ENCODE measurements at regions not wholly inside any gene's neighbourhood (a gene's known extent, or its start where the extent isn't known, plus 50 kb on each side); places are given as distances from the start of the nearest gene placed in this dataset.

DNA sequence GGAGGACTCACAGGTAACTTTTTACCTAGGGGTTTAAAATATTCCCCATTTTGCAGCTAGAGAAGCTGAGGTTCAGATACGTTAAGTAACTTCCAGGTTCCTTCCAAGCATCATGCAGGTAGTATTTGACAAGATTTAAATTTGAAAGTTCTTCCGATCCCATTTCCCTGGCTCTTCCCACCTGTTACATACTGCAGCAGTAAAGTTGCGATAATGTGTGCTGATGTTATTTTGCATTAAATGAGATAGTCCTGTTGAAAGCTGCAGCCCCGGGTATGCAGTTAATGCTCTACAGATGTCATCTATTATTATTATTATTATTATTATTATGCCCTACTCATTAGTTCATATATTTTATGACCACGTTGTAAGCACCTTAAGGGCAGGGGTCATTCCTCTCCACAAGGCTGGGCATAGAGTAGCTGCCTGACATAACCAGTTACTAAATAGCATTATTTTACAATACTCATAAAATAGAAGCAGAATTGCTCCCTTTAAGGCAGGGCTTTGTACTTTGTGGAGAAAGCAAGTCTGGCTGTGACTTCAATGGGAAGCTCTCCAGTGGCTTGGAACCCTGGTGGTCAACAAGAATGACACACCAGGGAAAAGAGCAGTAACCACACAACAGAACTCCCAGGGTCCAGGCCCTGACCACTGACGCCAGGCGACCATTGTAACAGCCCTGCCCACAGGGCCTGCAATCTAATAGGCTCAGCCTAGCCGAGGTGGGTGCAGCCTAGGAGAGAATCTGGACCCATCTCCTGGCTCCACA, 90.8 kb upstream of the CALM2 start:
- no peak for DNase-seq (ENCODE audit: extremely low read depth, low read depth)

DNA sequence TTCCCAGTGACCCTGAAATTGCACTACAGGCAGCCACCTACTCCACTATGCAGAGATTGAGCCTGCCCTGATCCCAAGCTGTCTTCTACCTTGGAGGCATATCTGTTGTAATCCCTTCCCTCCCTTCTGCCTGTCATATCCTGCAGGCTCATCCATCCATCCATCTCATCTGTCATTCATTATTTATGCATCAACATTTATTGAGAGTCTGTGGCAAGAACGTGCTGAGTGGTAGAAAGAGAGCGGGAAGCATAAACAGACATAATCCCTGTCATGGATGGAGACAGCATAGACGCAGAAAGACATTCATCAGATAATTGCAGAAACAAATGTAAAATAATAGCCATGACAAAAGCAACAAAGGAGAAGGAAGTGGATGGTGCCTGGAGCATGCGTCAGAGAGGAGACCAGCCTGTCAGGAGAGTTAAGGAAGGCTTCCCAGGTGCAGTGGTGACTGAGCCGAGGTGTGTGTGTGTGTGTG, 89.5 kb upstream of the CALM2 start:
- DNase-seq (ENCODE audit: extremely low read depth, low read depth) = no peak

DNA sequence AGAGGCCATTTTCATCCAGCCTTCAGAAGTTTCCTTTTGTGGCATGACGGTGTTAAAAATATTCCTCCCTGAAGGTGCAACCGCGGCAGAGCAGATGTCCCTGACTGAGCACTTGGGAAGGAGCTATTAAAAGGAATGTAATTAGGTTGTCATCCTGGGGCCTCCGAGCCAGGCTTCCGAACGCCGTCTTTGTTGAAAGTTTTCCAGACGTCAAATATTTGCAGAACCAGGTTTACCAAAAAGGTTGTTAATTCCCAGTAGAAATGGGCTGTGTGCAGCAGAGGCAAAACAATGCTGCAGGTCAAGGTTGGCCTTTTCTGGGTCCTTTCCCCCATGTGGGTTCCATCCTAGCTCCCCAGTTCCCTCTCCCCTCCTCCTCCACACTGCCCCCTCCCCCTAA, 88.8 kb upstream of the CALM2 start:
- DNase-seq (ENCODE audit: extremely low read depth, low read depth) = no peak

DNA sequence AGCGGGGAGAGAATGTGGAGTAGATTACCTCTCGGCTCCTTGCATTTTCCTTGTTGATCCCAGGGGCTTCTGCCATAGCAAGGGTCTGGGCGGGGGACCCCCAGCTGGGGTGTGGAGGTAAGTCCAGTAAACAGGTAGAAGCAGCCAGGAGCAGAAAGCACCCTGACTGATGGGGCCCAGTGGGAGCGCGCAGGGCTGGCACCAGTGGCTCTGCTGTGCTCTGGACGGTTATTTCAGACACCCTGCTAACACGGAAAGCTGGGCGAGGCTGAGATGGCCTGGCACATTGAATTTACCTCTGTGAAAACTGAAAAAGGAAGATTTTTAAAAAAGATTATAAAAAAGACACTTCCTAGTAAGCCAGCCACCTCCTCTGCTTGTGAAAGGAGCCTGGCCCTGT, 88.4 kb upstream of the CALM2 start:
- no peak for DNase-seq (ENCODE audit: extremely low read depth, low read depth)

DNA sequence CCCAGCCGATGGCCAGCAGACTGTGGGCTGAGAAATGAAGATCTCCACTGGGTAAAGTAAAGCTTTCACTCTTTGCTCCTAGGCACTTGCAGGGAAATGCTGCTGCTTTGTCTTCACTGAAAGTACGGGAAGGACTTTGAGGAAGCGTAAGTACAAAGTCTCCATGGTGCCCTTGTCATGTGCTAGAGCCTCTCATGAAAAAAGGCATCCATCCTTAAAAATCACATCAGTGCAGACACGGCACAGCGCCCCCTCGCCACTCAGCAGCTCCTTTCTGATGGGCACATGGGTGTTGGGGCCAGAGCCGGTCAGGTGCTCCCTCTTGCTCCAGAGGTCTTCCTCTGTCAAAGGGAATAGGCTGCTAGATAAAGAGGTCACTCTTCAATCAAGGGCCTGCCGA, 87.8 kb upstream of the CALM2 start:
- DNase-seq (ENCODE audit: extremely low read depth, low read depth) = no peak

DNA sequence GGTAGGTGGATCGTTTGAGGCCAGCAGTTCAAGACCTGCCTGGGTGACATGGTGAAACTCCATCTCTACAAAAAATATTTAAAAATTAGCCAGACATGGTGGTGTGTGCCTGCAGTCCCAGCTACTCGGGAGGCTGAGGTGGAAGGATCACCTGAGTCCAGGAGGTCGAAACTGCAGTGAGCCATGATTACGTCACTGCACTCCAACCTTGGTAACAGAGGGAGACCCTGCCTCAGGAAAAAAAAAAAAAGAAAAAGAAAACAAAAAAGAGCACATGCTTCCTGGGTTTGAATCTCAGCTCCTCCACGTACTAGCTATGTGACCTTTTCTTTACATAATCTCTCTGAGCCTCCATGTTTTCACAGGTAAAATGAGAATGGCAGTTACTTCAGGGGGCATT, 86.3 kb upstream of the CALM2 start:
- no peak for DNase-seq (ENCODE audit: extremely low read depth, low read depth)

DNA sequence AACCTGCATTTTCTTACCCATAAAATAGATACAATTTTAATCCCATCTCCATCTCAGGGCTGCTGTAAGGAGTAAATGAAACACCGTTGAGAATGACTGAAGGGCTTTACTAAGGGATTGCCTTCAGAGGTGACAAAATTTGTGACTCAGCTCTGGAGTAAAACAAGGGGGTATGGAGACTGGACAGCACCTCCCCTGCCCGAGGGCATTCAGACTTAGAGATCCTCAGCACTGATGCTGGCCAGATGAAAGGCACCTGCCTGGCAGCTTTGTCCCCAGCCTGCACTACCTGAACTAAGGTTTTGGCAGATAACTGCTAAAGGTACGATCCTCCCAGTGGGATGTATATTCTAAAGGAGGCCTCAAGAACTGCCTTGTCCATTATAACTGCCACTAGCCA, 84.7 kb upstream of the CALM2 start:
- no peak for DNase-seq (ENCODE audit: extremely low read depth, low read depth)

DNA sequence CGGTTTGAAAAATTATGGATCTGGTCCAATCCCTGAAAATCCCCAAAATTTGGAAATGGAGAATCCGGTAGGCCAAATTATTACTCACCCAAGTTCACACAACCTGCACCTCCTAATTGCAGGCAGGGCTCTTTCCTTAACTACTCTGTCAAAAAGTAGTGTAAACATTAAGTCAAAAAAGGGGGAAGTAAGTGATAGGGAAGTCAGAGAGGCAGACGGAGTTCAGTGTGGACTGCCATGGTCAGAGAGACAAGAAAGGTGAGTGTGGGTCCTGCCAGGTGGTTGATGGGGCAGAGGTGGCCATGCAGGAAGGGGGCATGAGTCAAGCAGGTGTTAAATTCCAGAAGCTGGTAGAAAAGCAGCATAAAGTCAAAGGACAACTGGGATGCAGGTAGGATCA, 83.5 kb upstream of the CALM2 start:
- DNase-seq (ENCODE audit: extremely low read depth, low read depth) = no peak

DNA sequence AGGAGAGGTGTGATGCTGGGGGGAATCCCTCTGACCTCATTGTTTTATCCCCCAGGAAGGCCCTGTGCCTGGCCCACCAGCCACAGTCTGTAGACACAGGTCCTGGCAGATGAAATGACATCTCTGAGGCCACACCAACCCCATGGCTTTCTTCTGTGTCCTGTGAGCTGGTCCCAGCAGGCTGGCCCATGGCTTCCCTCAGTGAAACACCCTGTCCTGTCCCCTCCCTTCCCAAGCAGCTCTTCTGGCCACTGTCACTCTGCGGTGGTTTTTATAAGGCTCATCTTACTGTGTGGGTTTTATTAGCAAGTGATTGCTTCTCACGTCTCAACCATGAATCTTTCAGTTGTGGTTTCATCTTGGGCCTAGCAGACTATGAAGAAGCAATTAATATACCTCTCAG, 81.6 kb upstream of the CALM2 start:
- DNase-seq (ENCODE audit: extremely low read depth, low read depth) = no peak

DNA sequence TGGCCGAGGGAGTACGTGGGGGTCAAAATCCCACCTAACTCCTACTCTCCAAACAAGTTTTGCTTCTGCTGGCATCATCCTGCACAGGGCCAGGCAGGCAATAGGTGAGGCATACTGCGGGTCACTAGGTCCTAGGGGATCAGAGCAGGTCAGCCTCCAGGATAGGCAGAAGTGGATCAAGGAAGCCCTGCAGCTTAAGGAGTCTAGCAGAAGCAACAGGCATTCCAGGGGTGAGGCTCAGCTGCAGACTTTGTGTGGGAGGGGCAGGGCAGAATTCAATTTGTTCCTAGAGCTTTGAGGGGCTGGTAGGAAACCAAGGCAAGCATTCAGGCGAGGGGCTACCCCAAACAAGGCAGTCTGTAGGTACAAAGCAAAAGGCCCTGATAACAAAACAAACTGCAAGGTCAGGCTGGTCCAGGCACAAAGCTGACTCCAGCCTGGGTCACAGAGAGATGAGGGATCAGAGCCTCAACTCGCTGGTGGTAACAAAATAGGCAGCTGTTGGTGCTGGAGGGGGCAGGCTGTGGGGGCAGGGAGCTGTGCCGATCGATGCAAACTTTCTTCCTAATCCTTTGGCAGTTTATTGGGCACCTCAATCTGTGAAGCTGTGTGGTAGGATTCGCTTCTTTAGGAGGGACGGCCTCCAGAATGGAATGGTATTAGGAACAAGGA, 80.2 kb upstream of the CALM2 start:
- no peak for DNase-seq (ENCODE audit: extremely low read depth, low read depth)

DNA sequence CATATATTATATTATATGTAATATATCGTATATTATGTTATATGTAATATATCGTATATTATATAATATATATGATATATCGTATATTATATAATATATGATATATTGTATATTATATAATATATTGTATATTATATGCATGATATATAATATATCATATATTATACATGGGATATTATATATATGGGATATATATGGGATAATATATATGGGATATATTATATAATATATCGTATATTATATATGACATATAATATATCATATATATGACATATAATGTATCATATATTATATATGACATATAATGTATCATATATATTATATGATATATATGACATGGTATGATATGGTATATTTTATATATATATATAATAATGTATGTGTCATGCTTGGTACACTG, 79.5 kb upstream of the CALM2 start:
- no peak for DNase-seq (ENCODE audit: extremely low read depth, low read depth)

DNA sequence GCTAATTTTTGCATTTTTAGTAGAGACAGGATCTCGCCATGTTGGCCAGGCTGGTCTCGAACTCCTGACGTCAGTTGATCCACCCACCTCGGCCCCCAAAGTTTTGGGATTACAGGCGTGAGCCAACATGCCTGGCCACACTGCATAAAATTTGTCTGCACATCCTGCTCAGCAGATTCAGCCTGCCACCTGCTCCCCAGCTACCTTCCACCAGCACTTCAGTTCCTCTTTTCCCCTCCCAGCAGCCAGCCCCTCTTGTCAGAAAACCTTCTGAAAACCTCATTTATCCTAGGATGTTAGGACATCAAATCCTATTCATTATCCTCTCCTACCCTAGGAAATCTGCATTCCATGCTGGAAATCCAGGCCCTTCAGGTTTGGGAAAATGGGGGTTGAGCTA, 78.2 kb upstream of the CALM2 start:
- no peak for DNase-seq (ENCODE audit: extremely low read depth, low read depth)

DNA sequence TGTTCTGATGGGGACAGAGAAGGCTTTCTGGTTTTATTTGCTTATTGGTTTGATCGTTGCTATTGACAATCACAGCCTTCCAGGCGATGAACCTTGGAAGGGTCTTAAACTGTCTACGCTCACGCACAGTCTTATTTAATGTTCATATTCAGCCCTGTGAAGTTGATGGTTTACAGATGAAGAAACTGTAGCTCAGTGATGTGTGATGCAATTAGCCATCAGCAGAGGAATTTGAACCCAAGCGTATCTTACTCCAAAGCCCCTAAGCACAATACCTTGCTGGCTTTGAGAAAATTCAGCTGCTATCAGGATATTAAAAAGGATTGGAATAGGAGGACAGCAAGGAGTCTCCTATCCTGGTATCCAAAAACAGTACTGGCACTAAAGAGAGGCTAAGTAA, 77.1 kb upstream of the CALM2 start:
- DNase-seq (ENCODE audit: extremely low read depth, low read depth) = no peak

DNA sequence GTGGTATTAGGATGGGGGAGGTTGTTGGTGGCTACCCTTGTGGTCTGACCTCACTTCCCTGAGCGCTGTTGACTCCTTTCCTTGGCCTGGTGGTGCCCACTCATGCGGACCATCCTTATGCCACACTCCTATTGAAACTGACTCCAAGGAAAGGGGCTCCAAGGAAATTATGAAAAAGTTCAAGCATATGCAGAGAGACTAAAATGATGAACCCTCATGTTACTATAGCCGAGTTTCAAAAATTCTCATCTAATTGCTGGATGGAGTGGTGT, 75.0 kb upstream of the CALM2 start:
- DNase-seq (ENCODE audit: extremely low read depth, low read depth) = no peak

DNA sequence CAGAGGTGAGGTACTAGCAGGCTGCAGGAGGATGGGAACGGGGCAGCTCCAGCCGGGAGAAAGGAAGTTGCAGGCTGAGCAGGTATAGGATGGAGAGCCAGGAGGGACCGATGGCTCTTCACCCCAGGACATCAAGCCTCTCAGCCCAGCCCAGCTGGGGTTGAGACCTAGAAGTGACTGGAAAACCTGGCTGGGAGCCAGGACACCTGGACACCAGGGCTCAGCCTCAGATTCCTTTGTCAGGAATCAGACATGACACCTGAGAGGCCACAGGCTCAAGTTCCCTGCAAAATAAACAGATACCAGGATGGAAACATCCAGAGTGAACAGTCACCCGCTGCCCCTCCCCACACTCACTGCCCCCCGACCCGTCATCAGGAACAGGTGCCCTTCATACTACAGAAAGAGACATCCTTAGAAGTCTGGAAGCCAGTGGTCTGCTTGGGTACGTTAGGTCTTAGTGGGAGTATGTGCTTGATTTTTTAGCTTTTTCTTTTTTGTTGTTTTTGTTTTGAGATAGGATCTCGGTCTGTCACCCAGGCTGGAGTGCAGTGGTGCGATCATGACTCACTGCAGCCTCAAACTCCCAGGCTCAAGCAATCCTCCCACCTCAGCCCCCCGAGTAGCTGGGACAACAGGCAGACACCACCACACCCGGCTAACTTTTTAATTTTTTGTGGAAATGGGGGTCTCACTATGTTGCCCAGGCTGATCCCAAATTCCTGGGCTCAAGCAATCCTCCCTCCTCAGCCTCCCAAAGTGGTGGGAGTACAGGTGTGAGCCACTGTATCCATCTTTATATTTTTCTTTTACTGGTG, 74.5 kb upstream of the CALM2 start:
- DNase-seq (ENCODE audit: extremely low read depth, low read depth) = no peak

DNA sequence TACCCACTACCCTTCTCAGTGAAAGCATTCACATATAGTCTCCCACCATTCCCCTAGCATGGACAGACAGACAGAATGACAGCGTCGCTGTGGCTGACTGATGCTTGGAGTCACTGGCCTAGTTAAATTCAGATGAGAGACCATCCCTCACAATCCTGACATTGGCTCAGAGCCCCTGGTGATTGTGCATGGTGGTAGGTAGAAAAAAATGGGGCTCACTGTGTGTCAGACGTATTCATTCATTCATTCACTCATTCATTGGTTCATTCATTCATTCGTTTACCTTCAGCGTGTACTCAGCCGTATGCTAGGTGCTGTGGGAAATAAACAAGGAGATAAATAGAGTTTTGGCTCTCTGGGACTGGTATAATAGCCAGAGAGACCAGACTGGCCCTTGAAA, 73.6 kb upstream of the CALM2 start:
- DNase-seq (ENCODE audit: extremely low read depth, low read depth) = no peak

DNA sequence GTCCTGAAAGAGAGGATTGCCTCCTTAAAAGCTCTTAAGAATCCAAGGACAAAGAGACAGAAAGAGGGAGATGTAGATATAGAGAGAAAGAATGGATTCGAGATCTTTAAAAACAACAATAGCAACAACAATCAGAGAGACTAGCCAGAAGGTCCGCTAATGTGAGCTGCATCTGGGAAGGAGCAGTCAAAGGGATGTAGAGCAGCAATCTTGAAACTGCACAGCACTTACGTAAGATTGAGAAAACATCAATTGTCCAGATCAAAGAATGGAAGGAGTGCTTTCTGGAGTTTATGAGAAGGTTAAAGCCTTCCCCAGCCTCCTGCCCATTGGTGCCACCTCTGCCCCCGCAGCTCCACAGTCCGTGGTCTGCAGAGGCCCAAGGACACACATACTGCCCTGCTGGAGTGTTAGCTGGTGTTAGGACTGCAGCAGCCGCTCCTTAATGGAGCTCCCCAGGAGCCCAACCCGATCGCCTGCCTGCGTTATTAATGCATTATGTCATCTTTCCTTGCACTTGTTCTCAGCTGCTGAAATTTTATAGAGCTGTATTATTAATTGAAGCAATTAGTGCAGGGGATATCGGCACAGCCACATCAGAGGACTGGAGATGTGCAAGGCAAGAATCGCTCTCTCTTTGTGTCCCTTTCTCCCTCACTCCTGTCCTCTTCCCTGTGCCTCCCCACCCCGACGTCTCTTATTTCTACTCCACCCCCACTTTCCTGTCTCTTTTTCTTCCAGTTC, 73.0 kb upstream of the CALM2 start:
- no peak for DNase-seq (ENCODE audit: extremely low read depth, low read depth)

DNA sequence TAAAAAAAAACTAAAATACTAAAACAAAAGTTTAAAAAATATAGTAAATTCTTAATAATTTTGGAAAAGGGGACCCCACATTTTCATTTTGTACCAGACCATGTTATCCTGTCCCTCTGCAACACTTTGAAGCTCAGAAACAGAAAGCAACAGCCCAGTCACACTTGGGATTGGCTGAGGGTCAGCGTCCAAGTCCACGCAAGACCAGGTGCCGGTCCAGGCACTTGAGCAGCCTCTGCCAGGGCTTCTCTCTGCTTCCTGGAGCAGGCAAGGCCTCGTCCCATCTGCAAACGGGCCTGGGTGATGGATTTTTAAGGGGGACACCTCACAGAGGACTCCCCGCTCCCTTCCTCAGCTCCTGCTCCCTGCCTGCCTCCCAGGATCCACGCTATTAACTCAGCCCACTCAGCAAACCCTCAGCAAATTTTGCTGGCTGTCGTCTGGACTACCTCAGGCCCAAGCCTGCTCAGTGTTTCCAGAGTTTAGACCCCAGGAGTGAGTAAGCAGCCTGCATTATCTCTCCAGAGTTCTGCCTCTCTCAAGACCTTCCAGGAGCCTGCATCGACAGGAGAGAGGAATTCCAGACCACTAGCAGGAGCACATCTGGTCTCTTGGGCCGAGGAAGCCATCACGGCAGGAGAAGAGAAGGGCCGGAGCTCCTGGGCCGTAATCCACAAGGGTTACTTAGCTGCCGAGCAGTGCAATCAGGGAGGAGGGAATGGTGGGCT, 67.4 kb upstream of the CALM2 start:
- no peak for DNase-seq (ENCODE audit: extremely low read depth, low read depth)

DNA sequence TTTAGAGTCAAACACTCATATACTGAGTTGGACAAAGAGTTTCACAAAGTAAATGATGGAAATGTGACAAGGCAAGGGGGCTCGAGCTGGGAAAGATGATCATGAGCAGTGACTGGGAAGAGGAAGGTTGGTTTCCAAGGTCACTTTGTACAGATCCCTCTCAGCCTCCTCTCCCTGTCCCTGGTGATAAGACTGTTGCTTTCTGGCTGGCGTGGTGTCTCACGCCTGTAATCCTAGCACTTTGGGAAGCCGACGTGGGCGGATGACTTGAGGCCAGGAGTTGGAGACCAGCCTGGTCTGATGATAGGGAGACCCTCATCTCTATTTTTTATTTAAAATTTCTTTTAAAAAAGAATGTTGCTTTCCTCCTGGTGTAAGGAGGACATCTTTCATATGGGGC, 65.4 kb upstream of the CALM2 start:
- no peak for DNase-seq (ENCODE audit: extremely low read depth, low read depth)

DNA sequence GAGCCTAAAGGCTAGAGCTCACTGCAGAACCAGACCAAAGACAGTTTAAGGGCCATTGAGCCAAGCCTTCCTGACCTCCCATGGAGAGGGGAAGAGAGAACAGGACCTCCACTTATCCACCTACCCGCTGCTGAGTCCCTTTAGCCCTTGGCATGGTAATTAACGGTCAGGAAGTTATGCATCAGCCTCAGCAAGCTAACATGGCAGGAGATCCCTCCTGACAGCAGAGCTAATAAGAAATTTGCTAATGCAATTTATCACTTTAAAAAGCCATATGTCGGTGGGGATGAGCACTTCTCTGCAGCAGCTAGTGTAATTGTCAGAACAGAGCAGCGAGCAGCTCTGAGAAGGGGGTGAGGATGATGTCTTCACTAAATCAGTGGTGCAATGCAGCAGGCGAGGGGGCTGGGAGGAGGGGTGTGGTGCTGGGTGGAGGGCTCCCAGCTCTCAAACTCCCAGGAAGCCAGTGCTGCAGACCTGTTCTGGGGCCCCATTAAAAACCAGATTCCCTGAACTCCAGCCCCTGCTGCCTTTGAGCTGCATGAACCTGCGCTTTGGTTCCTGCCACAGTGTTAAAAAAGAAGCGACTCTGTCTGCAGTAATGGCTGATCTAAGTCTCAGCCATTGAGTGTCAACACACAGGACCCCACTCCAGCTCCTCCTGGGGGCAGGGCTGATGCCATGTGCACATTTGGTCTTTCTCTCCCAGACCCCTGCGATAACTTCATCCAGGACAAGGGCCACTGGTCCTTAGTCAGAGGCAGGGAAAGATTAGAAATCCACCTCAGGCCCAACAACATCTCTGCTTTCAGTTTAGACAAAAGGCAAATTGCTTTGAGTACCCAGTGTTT, 63.0 kb upstream of the CALM2 start:
- DNase-seq (ENCODE audit: extremely low read depth, low read depth) = no peak

All from NCI-H460 (cell line).